ENCODE measurements at regions not wholly inside any gene's neighbourhood (a gene's known extent, or its start where the extent isn't known, plus 50 kb on each side); places are given as distances from the start of the nearest gene placed in this dataset.

DNA sequence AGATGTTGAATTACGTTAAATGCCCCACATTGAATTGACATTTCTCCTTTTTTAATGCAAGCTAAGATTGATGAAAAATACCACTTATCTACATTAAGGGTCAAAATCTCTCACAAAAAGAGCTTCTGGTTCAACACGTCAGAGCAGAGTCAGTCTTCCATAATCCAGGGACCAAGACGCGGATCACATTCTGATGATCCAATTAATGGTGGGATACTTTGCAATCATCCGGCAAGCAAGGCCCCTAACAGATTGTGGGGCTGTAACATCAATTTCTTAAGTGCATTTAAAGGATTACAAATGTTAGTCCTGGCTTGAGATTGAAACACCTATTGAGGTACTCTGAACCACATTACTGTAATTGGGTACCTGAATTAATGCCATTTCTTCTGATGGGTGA is 120.2 kb upstream of the ESRRG start:
- H4K20me1 ChIP-seq (ENCODE audit: insufficient read depth, low read length, poor library complexity, severe bottlenecking) = no peaks in the 10 kb centered on the region
- H3K4me3 ChIP-seq (ENCODE audit: low read length, poor library complexity, severe bottlenecking) = no peak overlapping the region
- no peak overlapping the region for H3K4me2 ChIP-seq (ENCODE audit: low read depth, low read length, poor library complexity, severe bottlenecking)
- H3K9ac ChIP-seq (ENCODE audit: low read depth, low read length, poor library complexity, severe bottlenecking) = no peak overlapping the region
- H3K4me1 ChIP-seq (ENCODE audit: insufficient read depth, low read length, poor library complexity, severe bottlenecking) = no peaks in the 10 kb centered on the region
- no peaks in the 10 kb centered on the region for H3K9me3 ChIP-seq (ENCODE audit: insufficient read depth, low read depth, low read length)
- no peaks in the 10 kb centered on the region for H3F3A ChIP-seq (ENCODE audit: low read depth)
- H3K9me2 ChIP-seq (replicated peaks; ENCODE audit: low read depth, low read length) = no peaks in the 10 kb centered on the region
- no peaks in the 10 kb centered on the region for H3K79me2 ChIP-seq (ENCODE audit: insufficient read depth, low read length)
- H3K36me3 ChIP-seq (ENCODE audit: insufficient read depth, low read length) = no peaks in the 10 kb centered on the region
- TF ChIP-seq EZH2phosphoT487 (IDR thresholded peaks at IDR 0.05; ENCODE audit: borderline replicate concordance) (no peak), CTCF (conservative IDR thresholded peaks at IDR 0.05; ENCODE audit: low read length) (no peak)
- H3K27me3 ChIP-seq (ENCODE audit: insufficient read depth, low read length, poor library complexity, severe bottlenecking) = no peaks in the 10 kb centered on the region
- H2AFZ ChIP-seq (ENCODE audit: low read length) = no peak overlapping the region

DNA sequence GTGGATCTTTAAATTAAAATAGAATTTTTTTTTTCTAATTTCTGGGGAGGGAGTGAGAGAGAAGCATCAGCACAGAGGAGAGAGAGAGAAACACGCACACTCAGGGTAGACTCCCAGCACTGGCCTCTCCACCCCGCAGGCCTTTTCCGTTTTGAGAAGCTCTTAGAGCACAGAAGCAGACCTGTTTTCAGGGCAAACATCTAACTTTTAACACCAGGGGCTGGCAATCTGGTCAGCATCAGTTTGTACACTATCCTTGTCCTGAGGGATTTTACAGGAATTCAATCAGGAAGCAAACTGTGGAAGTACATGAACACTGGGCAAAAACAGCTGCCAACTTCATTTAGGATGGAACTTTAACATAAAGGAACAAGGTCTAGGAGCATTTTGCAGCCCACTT is 117.9 kb upstream of the ESRRG start:
- Histone ChIP-seq H3K4me3 (ENCODE audit: low read length, poor library complexity, severe bottlenecking) (no peak overlapping the region), H3K9me3 (ENCODE audit: insufficient read depth, low read depth, low read length) (no peaks in the 10 kb centered on the region), H3K36me3 (ENCODE audit: insufficient read depth, low read length) (no peaks in the 10 kb centered on the region), H3K4me1 (ENCODE audit: insufficient read depth, low read length, poor library complexity, severe bottlenecking) (no peaks in the 10 kb centered on the region), H2AFZ (ENCODE audit: low read length) (no peak overlapping the region), H3K27me3 (ENCODE audit: insufficient read depth, low read length, poor library complexity, severe bottlenecking) (no peaks in the 10 kb centered on the region), H3K9ac (ENCODE audit: low read depth, low read length, poor library complexity, severe bottlenecking) (no peak overlapping the region), H3K9me2 (replicated peaks; ENCODE audit: low read depth, low read length) (no peaks in the 10 kb centered on the region), H3F3A (ENCODE audit: low read depth) (no peaks in the 10 kb centered on the region), H3K4me2 (ENCODE audit: low read depth, low read length, poor library complexity, severe bottlenecking) (no peak overlapping the region), H4K20me1 (ENCODE audit: insufficient read depth, low read length, poor library complexity, severe bottlenecking) (no peaks in the 10 kb centered on the region), H3K79me2 (ENCODE audit: insufficient read depth, low read length) (no peaks in the 10 kb centered on the region)
- TF ChIP-seq EZH2phosphoT487 (IDR thresholded peaks at IDR 0.05; ENCODE audit: borderline replicate concordance) (no peak), CTCF (conservative IDR thresholded peaks at IDR 0.05; ENCODE audit: low read length) (no peak)

DNA sequence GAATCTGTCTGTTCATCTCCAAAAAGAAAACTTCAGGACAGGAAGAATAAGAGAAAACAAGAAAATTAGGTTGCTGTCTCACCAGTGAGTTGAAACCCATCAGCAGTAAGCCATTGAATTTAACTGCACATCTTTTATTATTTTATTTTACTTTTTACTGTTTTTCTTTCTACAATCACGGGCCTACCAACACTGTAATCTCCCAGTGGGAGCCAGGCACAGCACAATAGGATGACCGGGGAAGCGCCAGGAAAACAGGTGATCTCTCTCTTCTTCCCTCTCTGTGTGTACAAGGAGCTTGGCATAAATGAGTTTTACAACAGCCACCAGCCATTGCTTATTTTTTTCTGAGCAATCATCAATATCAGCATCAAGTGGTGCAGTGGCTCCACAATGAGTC is 113.1 kb upstream of the ESRRG start:
- H3K4me2 ChIP-seq (ENCODE audit: low read depth, low read length, poor library complexity, severe bottlenecking) = no peak overlapping the region
- H3K4me1 ChIP-seq (ENCODE audit: insufficient read depth, low read length, poor library complexity, severe bottlenecking) = no peaks in the 10 kb centered on the region
- H4K20me1 ChIP-seq (ENCODE audit: insufficient read depth, low read length, poor library complexity, severe bottlenecking) = no peaks in the 10 kb centered on the region
- H3K36me3 ChIP-seq (ENCODE audit: insufficient read depth, low read length) = no peaks in the 10 kb centered on the region
- H3K9me2 ChIP-seq (replicated peaks; ENCODE audit: low read depth, low read length) = no peaks in the 10 kb centered on the region
- no peak overlapping the region for H3K4me3 ChIP-seq (ENCODE audit: low read length, poor library complexity, severe bottlenecking)
- no peaks in the 10 kb centered on the region for H3K79me2 ChIP-seq (ENCODE audit: insufficient read depth, low read length)
- no peaks in the 10 kb centered on the region for H3K27me3 ChIP-seq (ENCODE audit: insufficient read depth, low read length, poor library complexity, severe bottlenecking)
- H3K9ac ChIP-seq (ENCODE audit: low read depth, low read length, poor library complexity, severe bottlenecking) = no peak overlapping the region
- 0 out of 2 replicates have a peak, but pooled peaks cover 4% of the 10 kb centered on the region for H3K9me3 ChIP-seq (ENCODE audit: insufficient read depth, low read depth, low read length)
- H3F3A ChIP-seq (ENCODE audit: low read depth) = no peaks in the 10 kb centered on the region
- TF ChIP-seq CTCF (conservative IDR thresholded peaks at IDR 0.05; ENCODE audit: low read length) (no peak), EZH2phosphoT487 (IDR thresholded peaks at IDR 0.05; ENCODE audit: borderline replicate concordance) (no peak)
- no peak overlapping the region for H2AFZ ChIP-seq (ENCODE audit: low read length)

Data from Loucy (cell line).